HepG2 (cell line): ENCODE measurements at regions not wholly inside any gene's neighbourhood (a gene's known extent, or its start where the extent isn't known, plus 50 kb on each side); places are given as distances from the start of the nearest gene placed in this dataset.

Experiments
- AGO1 ChIP-seq: fragments of 200-400 bp; formaldehyde crosslinking; IDR thresholded peaks from 2 replicates; pipeline ENCODE4 v1.6.1; 2017; ENCODE audit warnings: mild to moderate bottlenecking, low read depth, low read length, moderate library complexity; ENCODE audit not compliant: poor library complexity, severe bottlenecking
- CSRNP2 ChIP-seq: sonication (generic); formaldehyde crosslinking; conservative IDR thresholded peaks from 2 replicates; pipeline ENCODE4 v1.8.0; 2022; ENCODE audit warnings: low read depth, missing genetic modification reagents
- LCORL ChIP-seq, 2 experiments: fragments of 450-650 bp in 1 of 2; sonication (generic) in 1 of 2; formaldehyde crosslinking in 1 of 2; IDR thresholded peaks; 2 replicates each; pipeline versions ENCODE4 v1.5.0 to v1.6.1; 2017 to 2020; ENCODE audit warnings: antibody characterized with exemption in 1 of 2, missing genetic modification reagents in 1 of 2
- MXD1 ChIP-seq: sonication (generic); formaldehyde crosslinking; IDR thresholded peaks from 2 replicates; pipeline ENCODE4 v1.4.0; 2020; ENCODE audit warnings: mild to moderate bottlenecking, missing genetic modification reagents
- RAD21 ChIP-seq: fragments of 450-650 bp; formaldehyde crosslinking; IDR thresholded peaks from 2 replicates; pipeline ENCODE4 v1.5.0; 2020; ENCODE audit warnings: mild to moderate bottlenecking
- THYN1 ChIP-seq: sonication (generic); formaldehyde crosslinking; IDR thresholded peaks from 2 replicates; pipeline ENCODE4 v1.8.1; 2023; ENCODE audit warnings: low read depth, mild to moderate bottlenecking, moderate library complexity, missing genetic modification reagents, borderline replicate concordance
- U2AF2 ChIP-seq: fragments of 200-400 bp; formaldehyde crosslinking; IDR thresholded peaks from 2 replicates; pipeline ENCODE4 v1.6.1; 2017; ENCODE audit warnings: low read depth, mild to moderate bottlenecking, low read length
- ZHX2 ChIP-seq, 2 experiments: sonication (generic) in 1 of 2; formaldehyde crosslinking in 1 of 2; IDR thresholded peaks; 2 replicates each; pipeline versions ENCODE4 v1.6.1 to v1.9.0; 2014 to 2022; ENCODE audit warnings: antibody characterized with exemption in 1 of 2, borderline replicate concordance in 1 of 2, inconsistent platforms in 1 of 2, low read depth in 1 of 2, missing genetic modification reagents in 1 of 2
- ZMYM4 ChIP-seq: sonication (generic); formaldehyde crosslinking; IDR thresholded peaks from 2 replicates; pipeline ENCODE4 v1.8.1; 2023; ENCODE audit warnings: mild to moderate bottlenecking, missing genetic modification reagents
- ZNF205 ChIP-seq: IDR thresholded peaks from 2 replicates; pipeline ENCODE4 v1.6.1; 2018; ENCODE audit warnings: missing biosample characterization, missing genetic modification reagents
- ZNF570 ChIP-seq: sonication (generic); formaldehyde crosslinking; IDR thresholded peaks from 2 replicates; pipeline ENCODE4 v1.4.0; 2020; ENCODE audit warnings: mild to moderate bottlenecking, missing genetic modification reagents, borderline replicate concordance
- ZNF782 ChIP-seq: sonication (generic); formaldehyde crosslinking; IDR thresholded peaks from 2 replicates; pipeline ENCODE4 v1.4.0; 2020; ENCODE audit warnings: missing genetic modification reagents, mild to moderate bottlenecking, borderline replicate concordance

- no peak for TF ChIP-seq AGO1
- TF ChIP-seq MXD1 (CRISPR knock-in tag), result no peak
- no peak for TF ChIP-seq ZNF570
- peak; percentile 77; the same call in 1 of the 2 replicates for TF ChIP-seq ZNF205 (CRISPR knock-in tag)
- no peak for TF ChIP-seq CSRNP2 (CRISPR knock-in tag)
- TF ChIP-seq ZHX2 (IDR thresholded peaks at IDR 0.05; ENCODE audit: low read depth), result peak; percentile 61
- TF ChIP-seq ZHX2 (CRISPR knock-in tag; IDR thresholded peaks at IDR 0.05; ENCODE audit: borderline replicate concordance), result no peak
- TF ChIP-seq ZNF782, result no peak
- TF ChIP-seq U2AF2, result no peak
- peak; percentile 56; the same call in 1 of the 2 replicates for TF ChIP-seq ZMYM4 (CRISPR knock-in tag)
- TF ChIP-seq THYN1 (CRISPR knock-in tag), result no peak
- no peak for TF ChIP-seq RAD21 (CRISPR knock-in tag)
- TF ChIP-seq LCORL (IDR thresholded peaks at IDR 0.05), result 0 out of 2 replicates have a peak, but pooled peaks have one; percentile 36
- TF ChIP-seq LCORL (CRISPR knock-in tag; IDR thresholded peaks at IDR 0.05), result no peak
- TF ChIP-seq, all 625 proteins: peak for 175
These were observed 180.9 kb downstream of the HS3ST3A1 start (continued) for GRCh38 chr17:13420878-13421277.
